Transverse colon (tissue), 4 donors: ENCODE measurements at regions not wholly inside any gene's neighbourhood (a gene's known extent, or its start where the extent isn't known, plus 50 kb on each side); places are given as distances from the start of the nearest gene placed in this dataset.

Experiments
- DNase-seq: peaks from one replicate; pipeline ENCODE4 v3.0.0-alpha.2; 2019
- H3K27ac ChIP-seq, 4 donors: fragments of 200-600 bp; sonication (generic); 2 replicates each; pipeline ENCODE4 v1.5.1; 2016 to 2018; ENCODE audit warnings: inconsistent platforms in 4 of 4
- H3K27me3 ChIP-seq: fragments of 200-600 bp; sonication (generic); 2 replicates; pipeline ENCODE4 v1.5.1; 2017; ENCODE audit warnings: inconsistent platforms
- H3K36me3 ChIP-seq, 4 donors: fragments of 200-600 bp; sonication (generic); 2 replicates each; pipeline ENCODE4 v1.5.1; 2017 to 2019; ENCODE audit warnings: inconsistent platforms in 4 of 4
- H3K4me1 ChIP-seq, 4 donors: fragments of 200-600 bp; sonication (generic); 2 replicates each; pipeline ENCODE4 v1.5.1; 2017 to 2020; ENCODE audit warnings: inconsistent platforms in 4 of 4
- H3K4me3 ChIP-seq, 4 donors: fragments of 200-600 bp; sonication (generic); 1 replicate in 1 of 4; 2 replicates in 3 of 4; pipeline versions ENCODE4 v1.5.1 to v1.6.1; 2017 to 2019; ENCODE audit warnings: inconsistent platforms in 4 of 4
- H3K9me3 ChIP-seq, 2 donors: fragments of 200-600 bp; sonication (generic); 2 replicates each; pipeline ENCODE4 v1.5.1; 2017 to 2019; ENCODE audit warnings: inconsistent platforms in 2 of 2
- CTCF ChIP-seq, 5 experiments: fragments of 200-600 bp in 3 of 5; fragments of 450-650 bp in 2 of 5; sonication (generic) in 3 of 5; IDR thresholded peaks; 1 replicate in 2 of 5; 2 replicates in 3 of 5; pipeline ENCODE4 v1.5.1; 2016 to 2017; ENCODE audit warnings: antibody characterized with exemption in 5 of 5, inconsistent platforms in 3 of 5, mild to moderate bottlenecking in 2 of 5, moderate library complexity in 1 of 5
- EP300 ChIP-seq: sonication (generic); formaldehyde crosslinking; IDR thresholded peaks from one replicate; pipeline ENCODE4 v1.6.1; 2017; ENCODE audit warnings: antibody characterized with exemption, low read depth
- POLR2A ChIP-seq: fragments of 450-650 bp; IDR thresholded peaks from one replicate; pipeline ENCODE4 v1.6.1; 2016; ENCODE audit warnings: antibody characterized with exemption, mild to moderate bottlenecking, moderate library complexity
- POLR2AphosphoS5 ChIP-seq, 3 donors: sonication (generic); formaldehyde crosslinking; IDR thresholded peaks; one replicate each; pipeline ENCODE4 v1.6.1; 2016; ENCODE audit warnings: antibody characterized with exemption in 3 of 3
- WGBS, 2 donors: methylation state at CpG; one replicate each; pipeline ENCODE4 v1.1.5; 2018; ENCODE audit warnings: low coverage in 1 of 2; 5-methylcytosine and 5-hydroxymethylcytosine counted together
- in situ Hi-C, 4 donors: fragments of 200-750 bp; cut with MboI; loops; one replicate each; pipeline versions ENCODE4 v1.15.0 to v1.15.1; 2017; ENCODE audit warnings: low sequenced_read_pairs in 3 of 4, low pct_ligation_motif_present in 1 of 4, low pct_unique_long_range_greater_than_20kb in 1 of 4
- intact Hi-C: fragments of 100-400 bp; cut with DNase I; formaldehyde crosslinking; loops from one replicate; pipeline ENCODE4 v1.15.1; 2023; ENCODE audit warnings: low total_unique reads

- Histone ChIP-seq H3K36me3 (no peaks in the 10 kb centered on the region), H3K9me3 (no peaks in the 10 kb centered on the region), H3K4me1 (no peaks in the 10 kb centered on the region), H3K27me3 (no peaks in the 10 kb centered on the region), H3K4me3 (no peak overlapping the region), H3K27ac (no peak overlapping the region)
- intact Hi-C loops (no loop called here), in situ Hi-C loops (no loop called here)
- TF ChIP-seq EP300 (no peak), POLR2A (no peak), CTCF (IDR thresholded peaks at IDR 0.05) (no peak), POLR2AphosphoS5 (IDR thresholded peaks at IDR 0.05) (no peak)
- WGBS, 2 donors, result 60 to 70% methylated on average over 1 of the region's 1 CpG
- DNase-seq, result no peak
Measured at GRCh38 chr3:137410028-137410427, 354.1 kb upstream of the SOX14 start.

DNA sequence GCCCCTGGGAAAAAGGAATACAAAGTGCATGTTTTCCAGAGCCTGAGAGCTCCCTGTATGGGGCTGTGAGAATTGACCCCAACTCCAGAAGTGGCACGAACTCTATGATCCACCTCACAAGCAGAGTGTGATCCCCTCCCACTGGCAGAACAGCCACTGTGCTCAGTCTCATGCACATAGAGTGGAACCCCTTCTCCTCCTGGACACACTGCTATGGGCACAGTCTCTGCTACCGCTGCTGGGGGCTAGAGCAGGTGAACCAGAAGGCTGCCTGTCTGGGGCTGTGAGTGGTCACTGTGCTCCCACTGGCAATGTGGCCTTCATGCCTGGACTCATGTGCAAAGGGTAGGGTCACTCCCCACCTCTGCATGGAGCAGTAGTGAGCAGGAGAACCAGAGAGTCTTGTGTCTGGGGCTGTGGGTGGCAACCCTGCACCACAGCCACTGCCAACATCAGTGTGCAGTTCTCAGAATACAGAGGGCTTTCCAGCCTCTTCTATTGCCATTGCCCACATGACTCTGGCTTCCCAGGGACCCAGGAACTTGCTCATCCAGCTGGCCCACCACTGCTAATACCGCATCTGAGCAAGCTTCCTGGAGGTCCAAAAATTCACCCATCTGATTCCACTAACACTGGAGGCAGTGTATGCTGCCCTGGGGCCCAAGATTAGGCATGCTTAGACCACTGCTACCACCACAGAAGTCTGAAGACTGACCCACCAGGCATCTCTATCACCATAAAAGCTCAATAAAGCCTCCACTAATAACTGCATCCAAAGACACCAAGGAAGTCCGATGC is 343.7 kb upstream of the SOX14 start:
- Histone ChIP-seq H3K9me3 (peaks cover 0 to 4% of the 10 kb centered on the region in 2 donors), H3K4me3 (no peak overlapping the region), H3K4me1 (no peaks in the 10 kb centered on the region), H3K27me3 (no peaks in the 10 kb centered on the region), H3K36me3 (no peaks in the 10 kb centered on the region), H3K27ac (no peak overlapping the region)
- TF ChIP-seq POLR2AphosphoS5 (IDR thresholded peaks at IDR 0.05) (no peak), CTCF (IDR thresholded peaks at IDR 0.05) (no peak), POLR2A (no peak), EP300 (no peak)
- WGBS, 2 donors, result 40 to 87% methylated on average over 1 to 4 of the region's 4 CpGs
- intact Hi-C loops, result no loop called here
- no peak for DNase-seq
- in situ Hi-C loops, result no loop called here

DNA sequence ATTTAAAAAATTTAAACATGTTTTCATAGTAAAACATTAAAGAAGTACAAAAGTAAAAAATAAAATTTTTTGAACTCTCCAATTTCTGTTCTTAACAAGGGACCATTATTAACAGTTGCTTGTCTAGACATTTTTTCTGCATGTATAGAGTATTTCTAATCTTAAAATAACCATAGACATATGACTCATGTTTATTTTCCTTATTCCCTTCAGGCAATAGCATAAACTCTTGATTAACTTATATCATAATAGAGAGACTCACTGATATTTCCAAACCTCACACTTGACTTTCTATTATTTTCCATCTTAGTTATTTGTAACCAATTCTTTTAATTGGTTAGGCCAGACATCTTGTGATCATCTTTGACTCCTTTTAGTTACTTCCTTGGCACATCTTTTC is 325.6 kb upstream of the SOX14 start:
- Histone ChIP-seq H3K9me3 (no peaks in the 10 kb centered on the region), H3K4me3 (no peak overlapping the region), H3K27me3 (no peaks in the 10 kb centered on the region), H3K4me1 (no peaks in the 10 kb centered on the region), H3K36me3 (no peaks in the 10 kb centered on the region), H3K27ac (no peak overlapping the region)
- intact Hi-C loops (no loop called here), in situ Hi-C loops (no loop called here)
- TF ChIP-seq POLR2A (no peak), EP300 (no peak), POLR2AphosphoS5 (IDR thresholded peaks at IDR 0.05) (no peak), CTCF (IDR thresholded peaks at IDR 0.05) (no peak)
- DNase-seq, result no peak

GRCh38 chr3:137460944-137461343 is 303.2 kb upstream of the SOX14 start:
- Histone ChIP-seq H3K4me3 (no peak overlapping the region), H3K4me1 (no peaks in the 10 kb centered on the region), H3K27ac (no peak overlapping the region), H3K36me3 (no peaks in the 10 kb centered on the region), H3K27me3 (no peaks in the 10 kb centered on the region), H3K9me3 (no peaks in the 10 kb centered on the region)
- DNase-seq, result no peak
- no peak for TF ChIP-seq EP300
- no peak for TF ChIP-seq CTCF (IDR thresholded peaks at IDR 0.05)
- TF ChIP-seq POLR2AphosphoS5 (IDR thresholded peaks at IDR 0.05), result no peak
- TF ChIP-seq POLR2A, result no peak
- 91 to 92% methylated on average over 4 of the region's 4 CpGs for WGBS, 2 donors
- in situ Hi-C loops (no loop called here), intact Hi-C loops (no loop called here)
